ENCODE measurements at regions not wholly inside any gene's neighbourhood (a gene's known extent, or its start where the extent isn't known, plus 50 kb on each side); places are given as distances from the start of the nearest gene placed in this dataset.

DNA sequence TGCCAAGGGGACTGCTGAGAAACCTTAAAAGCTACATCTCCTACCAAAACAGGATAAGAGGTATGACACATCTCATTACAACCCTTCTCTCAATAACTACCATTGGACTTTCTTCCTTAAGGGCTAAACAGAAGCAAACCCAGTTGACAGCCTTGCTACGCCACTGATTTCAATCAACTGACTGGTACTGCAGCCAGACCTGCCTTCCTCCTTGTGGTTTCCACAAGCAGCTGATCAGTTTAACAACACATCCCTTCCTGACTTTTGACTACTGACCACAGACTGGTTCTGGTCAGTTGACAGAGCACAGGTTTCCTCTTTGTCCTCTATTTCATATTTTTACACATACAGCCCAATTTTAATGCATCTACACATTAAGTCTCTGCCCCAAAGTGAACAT, 108.8 kb downstream of the ADAMTS1 start:
- no peak for DNase-seq

DNA sequence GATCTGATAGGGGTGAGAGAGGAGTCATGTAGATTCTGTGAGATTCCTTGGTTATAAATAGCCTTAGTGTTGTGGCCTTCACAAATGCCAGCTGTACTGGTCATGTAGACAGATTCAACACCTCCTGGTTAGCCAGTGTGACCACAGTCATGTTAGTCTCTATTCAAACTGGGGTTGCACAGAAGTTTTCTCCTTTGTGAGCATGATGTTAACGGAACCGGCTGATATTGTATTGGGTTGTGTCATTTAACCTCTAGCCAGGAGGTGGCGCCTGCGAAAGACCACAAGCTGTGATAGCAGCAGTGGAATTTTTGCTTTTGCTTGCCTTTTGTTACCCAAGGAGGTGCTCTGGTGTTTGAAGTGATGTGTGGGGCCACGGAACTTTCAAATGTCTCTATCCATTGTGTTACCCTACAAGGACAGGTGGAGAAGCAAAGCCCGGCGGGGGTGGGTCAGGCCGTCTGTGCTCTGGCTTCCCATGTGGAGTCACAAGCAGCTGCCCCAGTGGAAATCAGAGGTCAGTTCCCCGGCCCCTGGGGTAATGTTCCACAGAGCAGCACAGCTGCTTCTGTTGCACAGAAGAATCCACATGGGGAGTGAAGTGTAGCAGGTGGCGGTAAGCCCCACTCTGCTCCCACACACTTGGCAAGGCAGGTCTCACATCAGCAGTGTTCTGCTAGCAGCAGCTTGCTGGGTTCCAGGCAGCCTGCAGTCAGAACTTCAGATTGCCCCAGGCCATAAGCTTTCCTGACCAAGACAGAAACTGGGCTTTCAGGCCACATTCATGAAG, 112.6 kb downstream of the ADAMTS1 start:
- peak; percentile 36 for DNase-seq

DNA sequence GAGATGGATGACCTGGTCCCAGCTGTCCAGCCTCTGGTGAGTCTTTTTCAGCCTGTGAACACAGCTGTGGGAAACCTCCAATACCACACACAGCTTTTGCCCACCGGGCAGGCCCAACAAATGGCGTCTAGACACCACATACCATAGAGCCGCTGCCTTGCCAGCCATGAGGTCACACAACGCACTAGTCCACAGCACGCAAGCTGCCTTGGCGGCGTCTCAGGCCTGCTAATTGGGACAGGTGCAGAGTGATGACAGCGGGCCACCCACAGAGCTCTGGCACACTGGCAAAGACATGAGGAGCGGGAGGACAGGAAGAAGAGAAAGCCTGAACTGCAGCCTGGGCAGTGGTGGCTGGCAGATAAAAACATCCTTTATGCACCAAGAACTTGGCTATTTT, 125.5 kb downstream of the ADAMTS1 start:
- no peak for DNase-seq

DNA sequence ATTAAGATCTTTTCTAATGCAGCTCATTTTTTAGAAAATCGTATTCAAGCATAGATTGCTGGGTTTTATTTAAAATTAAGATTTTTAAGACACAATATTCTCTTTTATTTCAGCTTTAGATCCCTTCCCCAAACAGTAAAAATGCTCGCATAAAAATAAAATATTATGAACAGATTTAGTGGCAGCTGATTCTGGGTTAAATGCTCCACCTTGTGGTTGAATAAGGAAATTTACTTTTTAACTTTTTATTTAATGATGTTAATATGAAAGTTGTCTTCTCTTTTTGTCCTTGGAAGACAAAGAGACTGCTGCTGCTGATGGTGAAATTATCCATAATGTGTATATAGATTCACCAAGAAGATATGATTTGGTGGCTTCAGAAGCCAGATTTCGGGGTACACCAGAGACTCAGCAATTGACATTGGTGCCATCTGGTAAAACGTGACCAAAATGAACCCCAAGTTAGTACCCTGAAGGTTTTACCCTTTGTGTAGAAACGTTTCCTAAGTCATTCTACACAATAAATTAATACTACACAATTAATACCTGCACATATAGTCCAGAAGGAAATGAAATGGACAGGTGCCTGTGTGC, 128.0 kb downstream of the ADAMTS1 start:
- no peak for DNase-seq

DNA sequence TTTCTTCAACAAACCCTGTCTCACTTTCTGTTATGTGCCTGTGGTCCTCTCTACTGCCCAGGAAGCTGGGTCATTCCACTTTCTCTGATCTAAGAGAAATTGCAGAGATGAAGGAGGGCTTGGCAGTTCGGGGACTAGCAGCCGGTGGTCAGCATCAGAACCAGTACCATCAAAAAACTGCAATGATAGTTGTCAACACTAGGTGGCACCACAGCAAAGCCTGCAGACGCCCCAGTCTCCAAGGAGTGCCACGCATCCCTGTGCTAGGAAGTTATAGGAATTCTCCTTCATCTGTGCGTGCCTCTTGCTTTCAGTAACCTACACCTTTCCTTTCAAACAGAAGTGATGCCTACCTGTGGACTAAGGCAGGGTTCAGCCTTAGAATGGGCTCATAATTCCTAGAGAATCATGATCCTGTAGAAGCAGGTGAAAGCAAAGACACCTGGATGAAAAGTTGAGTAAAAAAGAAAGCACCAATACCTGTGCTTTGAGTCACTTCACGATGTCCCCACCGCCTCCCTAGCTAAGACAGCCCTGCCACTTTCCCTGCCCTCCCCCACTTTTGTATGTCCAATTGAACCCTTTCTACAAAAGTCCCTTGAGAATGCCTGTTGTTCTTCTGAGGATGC, 129.2 kb downstream of the ADAMTS1 start:
- DNase-seq = peak; percentile 46

DNA sequence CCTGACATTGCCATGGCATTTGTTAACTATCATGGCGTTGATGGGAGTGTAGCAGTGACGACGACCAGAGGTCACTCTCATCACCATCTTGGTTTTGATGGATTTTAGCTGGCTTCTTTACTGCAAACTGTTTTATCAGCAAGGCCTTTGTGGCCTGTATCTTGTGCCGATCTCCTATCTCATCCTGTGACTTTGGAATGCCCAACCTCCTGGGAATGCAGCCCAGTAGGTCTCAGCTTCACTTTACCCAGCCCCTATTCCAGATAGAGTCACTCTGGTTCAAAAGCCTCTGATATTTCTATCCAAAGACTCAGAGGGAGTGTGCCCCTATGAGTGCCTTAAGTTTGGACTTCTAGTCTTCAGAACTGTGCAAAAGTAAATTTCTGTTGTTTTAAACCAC, 130.1 kb downstream of the ADAMTS1 start:
- no peak for DNase-seq

DNA sequence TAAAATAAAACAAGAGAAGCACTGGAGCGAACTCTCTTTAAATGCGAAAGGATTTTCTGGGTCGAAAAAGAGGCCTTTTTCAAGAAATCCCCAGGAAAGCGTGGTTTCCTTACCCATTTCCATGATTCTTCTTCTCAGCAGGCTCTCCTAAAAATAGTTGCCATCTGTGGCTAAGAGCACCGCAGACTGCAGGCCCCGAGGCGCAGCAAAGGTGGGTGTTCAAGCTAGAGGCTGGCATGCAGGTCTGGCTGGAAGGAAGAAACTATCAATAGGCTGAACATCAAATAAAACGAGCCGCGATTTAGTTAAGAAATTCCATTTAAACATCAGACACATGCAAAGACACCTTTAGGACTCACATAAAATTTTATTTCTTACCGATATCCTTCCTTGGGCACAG, 135.1 kb downstream of the ADAMTS1 start:
- DNase-seq = no peak

DNA sequence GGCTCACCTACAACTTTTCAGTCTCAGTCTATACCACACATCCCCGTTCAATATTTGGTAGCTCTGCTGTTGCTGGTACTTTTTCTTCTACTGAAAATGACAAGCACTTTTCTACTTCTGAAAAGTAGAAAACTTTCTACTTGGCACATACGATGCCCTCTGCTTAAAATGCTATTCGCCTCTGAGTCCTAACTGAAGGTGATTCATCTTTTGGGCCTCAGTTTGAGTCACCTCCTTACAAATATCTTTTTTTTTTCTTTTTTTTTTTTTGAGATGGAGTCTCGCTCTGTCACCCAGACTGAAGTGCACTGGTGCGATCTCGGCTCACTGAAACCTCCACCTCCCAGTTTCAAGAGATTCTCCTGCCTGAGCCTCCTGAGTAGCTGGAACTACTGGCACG, 136.0 kb upstream of the CYYR1 start:
- no peak for DNase-seq

DNA sequence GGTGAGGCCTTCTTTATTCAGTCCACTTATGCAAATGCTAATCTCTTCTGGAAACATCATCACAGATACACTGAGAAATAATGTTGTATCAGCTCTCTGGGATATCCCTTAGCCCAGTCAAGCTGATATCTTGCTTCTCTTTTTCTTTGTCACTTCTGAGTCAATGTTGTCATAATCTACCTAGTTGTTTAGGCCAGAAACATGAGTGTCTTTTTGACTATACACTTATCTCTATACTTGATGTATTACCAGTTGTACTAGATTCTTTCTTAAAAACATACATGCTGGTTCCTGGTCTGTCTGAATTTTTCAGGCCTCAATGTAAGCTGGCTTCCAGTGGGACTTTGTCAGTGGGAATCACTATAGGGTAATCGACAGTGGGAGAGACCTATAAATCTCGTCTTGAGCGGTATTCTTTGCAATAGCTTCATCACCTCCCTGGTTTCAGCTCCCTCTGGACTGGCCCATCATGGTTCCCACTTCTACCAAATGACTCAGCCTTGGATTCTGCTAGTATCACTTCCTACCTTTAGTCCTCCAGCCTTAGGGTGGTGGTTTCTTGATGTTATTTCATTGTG, 135.2 kb upstream of the CYYR1 start:
- DNase-seq = no peak

DNA sequence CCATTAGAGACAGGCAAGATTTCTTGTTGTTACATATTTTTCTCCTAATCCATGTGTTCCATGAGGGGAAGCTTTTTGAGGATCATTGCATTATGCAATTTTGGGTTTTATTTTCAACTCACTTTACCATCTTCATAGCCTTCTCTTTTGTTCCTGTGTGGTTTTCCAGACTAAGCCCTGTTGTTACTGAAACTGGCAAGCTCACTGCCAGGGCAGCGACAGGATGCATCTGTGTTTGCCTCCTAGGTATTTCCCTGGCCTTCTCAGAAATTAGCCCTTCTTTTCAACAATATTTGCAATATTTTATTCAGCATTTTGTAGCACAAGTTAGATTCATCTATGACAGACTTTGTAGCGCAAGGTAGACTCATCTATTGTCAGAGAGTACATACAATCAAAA, 134.2 kb upstream of the CYYR1 start:
- DNase-seq = no peak

DNA sequence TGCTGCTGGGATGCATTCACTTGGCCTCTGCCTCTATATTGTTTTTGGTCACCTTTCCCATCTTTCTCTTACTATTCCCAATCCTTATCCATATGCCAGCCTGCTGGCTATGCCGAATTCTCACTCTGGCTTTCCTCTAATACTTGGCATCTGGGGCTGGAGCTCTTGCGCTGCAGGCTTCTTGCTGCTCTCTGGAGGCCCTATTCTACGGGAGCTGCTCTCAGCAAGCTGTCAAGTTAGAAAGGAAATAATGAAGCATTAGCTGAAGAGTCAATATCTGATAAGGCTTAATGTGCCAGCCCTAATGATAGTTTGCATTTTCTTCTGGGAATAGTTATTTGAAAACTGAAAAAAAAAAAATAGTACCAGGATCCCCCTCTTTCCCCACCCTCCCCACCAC, 125.3 kb upstream of the CYYR1 start:
- no peak for DNase-seq

DNA sequence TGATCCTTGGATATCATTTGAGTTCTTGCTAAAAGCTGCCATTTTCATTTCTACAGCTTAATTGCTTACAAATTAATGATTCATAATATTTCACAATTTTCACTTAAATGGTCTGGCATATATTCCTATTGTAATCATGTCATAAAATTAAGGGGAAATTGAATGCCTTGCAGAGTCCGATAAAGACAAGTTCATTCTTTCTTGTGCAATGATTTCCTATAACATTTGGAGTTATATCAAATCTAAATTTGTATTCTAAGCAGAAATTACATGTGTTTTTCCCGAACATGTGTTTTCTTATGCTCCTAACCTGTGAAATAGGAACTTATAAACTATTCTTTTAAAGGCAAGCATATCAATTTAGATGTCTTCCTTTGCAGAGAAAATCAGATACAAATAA, 118.3 kb upstream of the CYYR1 start:
- no peak for DNase-seq

DNA sequence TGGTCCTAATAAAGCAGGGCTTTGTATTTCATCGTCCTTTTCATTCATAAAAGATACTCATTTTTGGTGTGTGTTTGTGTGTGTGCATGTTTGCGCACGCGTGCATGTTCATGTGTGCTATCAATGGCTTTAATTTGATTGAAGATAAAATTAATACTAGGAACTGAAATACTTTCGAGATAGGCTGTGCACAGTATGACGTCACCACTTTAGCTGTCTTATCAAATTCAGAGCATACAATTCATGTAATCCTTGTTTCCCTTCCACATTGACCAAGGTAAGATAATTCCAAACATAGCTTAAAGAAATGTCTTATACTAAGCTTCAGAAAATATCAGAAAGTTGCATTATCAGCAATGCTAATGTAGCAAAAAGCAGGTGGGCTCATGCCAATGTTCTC, 113.6 kb upstream of the CYYR1 start:
- DNase-seq = no peak

DNA sequence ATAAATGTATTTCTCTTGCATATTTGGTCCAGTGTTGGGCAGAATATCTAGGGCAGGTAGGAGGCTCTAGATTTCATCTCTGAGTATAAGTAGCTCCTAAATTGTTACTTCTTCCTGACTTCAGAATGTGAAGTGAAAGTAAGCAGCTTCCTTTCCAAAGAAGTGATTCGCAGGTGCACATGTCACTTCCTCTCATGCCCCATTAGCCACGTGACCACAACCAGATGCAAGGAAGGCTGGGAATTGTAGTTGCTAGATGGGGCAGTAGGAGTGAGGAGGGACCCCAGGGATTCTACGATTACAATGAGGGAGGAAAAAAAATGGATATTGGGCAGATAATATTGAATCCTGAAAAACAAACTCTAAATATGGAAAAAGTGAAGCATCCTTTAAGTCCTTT, 113.2 kb upstream of the CYYR1 start:
- DNase-seq = no peak

DNA sequence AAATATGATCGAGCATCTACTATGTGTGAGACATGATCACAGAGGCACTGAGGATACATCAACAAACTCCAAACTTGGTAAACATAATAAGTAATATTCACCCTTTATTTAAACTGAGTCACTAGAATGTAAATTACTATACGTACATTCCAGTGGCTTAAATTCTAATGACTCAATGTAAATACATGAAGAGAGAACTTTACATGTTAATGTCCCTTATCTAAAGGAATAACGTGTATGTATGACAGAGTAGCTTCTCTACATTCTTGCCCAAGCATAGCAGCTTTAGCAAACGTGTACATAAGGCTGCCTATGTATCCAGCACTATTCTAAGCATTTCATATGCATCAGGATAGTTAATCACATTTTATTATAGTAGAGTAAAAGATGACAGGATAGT, 111.8 kb upstream of the CYYR1 start:
- DNase-seq = no peak

DNA sequence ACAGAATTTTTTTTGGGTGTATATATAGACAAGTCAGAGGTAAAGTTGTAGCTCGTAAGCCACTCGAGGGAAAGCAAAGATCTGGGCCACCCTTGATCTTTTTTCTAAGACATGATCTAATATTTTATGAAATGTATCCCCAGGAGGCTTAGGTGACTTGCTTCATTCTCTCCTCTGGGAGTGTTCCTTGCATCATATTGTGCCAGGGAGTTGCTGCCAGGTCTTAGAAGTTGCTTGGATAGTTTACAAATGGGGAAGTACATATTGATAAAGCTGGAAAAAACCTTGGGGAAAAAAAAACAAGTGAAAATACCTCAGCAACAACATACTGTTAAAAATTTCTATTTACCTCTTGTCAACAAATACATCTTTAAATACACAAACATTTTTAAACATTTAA, 110.9 kb upstream of the CYYR1 start:
- no peak for DNase-seq

DNA sequence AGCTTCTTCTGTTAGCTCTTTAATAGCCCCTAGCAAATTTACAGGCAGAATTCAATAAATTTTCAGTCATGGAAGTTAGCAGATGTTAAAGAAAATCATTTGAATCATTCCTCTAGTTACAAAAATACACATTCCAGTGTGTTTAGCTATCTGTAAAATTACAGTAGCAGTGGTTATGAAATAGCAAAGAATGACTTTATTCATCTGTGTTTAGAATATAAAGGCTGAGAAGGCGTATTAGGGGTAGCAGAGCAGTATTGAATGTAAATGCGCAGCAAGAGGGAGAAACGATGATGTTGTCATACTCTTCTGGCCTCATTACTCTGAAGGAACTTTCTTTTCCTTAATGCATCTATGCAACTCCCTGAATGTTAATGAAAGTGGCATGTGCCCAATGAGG, 106.2 kb upstream of the CYYR1 start:
- DNase-seq = no peak

DNA sequence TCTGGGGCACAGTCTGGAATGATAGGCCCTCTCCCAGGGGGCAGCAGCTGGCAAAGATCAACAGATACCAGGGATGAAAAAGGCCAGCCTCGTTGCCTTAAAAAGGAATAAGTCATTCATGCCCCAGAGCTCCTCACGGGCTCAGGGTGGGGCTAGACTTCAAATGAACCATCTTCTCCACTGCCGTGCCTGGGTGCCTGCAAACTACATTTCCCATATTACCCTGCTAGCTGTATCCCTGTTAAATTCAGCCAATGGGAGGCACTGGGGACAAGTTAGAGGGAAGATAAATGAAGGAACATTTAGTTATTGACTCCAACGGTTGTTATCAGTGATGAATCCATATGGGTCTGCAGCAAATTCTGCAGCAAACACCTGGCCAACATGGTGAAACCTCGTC, 101.2 kb upstream of the CYYR1 start:
- no peak for DNase-seq

DNA sequence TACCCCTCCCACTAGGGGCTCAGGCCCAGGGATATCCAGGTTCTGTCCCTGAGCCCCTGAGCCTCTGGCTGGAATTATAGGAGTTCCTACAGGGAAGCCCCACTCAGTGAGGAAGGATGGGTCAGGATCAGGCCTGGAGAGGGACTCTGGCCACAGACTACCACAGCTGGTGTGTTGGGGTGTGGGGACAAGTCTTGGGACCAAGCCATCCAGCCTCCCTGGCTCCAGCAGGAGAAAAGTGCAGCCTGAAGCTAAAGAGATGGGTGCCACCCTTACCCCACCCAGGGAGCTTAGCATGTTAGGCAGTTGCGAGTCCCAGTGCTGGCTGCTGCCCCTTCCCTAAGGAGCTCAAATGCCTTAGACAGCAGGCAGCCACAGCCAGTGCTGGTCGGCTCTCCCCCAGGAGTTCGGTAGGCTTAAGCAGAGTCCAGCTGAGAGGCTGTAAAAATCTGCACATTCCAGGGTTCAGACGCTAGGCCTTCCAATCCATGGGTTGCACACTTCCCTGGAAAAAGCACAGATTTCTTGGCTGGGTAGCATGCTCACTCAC, 96.2 kb upstream of the CYYR1 start:
- no peak for DNase-seq

DNA sequence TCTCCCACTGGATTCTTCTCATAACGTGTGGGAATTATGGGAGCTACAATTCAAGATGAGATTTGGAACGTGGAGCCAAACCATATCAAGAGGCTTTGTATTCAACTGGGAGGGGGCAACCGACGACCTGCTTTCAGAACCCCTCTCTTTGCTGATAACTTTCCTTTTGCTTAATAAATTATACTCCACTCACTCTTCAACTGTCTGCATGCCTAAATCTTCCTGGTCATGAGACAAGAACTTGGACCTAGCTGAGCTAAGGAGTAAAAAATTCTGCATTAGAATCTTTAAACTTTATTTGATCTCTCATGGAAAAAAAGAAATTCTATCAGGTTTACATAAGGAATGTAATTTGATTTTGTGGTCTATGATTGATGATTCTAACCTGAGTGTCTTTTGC, 86.7 kb upstream of the CYYR1 start:
- no peak for DNase-seq

DNA sequence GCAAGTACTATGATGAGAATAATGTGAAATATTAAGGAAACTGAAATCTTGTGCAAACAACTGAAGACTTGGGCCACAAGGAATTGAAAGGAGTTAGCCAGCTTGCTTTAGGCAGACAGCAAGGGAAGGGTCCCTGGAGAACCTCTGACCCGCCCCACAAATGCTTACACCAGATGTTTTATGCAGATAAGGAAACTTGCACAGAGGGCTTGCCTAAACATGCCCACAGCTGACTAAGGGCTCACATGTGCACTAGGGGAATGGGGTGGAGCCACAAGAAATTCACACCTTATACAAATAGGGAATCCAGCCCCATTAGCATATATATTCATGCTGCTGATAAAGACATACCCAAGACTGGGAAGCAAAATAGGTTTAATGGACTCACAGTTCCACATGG, 86.1 kb upstream of the CYYR1 start:
- DNase-seq = no peak

DNA sequence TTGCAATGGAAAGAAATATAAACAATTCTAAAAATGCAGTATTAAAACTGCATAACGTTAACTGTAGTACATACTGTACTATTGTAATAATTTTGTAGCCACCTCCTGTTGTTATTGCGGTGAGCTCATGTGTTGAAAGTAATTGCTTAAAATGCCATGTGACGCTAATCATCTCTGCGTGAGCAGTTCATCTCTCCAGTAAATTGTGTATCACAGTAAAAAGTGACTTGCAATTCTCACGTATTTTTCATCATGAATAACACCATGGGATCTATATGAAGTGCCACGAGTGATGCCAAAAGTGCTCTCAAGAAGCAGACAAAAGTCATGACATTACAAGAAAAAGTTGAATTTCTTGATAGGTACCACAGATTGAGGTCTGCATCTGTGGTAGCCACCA, 82.4 kb upstream of the CYYR1 start:
- no peak for DNase-seq

DNA sequence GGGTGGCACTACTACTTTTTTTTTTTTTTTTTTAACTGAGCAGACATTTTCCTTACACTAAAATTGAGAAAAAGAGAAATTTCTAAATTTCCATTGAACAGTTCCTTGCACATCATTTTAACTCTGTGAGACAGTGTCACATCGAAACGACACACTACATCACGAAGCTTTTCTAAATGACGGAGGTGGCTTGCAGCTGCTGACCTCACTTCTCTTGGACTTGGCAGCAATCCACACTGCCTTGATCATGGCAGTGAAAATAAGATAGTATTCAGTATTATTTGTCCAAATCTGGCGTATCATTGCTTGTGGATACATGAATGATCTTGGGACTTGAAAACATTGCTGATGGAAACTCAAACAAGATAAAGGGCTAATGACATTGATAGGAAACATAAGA, 80.3 kb upstream of the CYYR1 start:
- DNase-seq = no peak

DNA sequence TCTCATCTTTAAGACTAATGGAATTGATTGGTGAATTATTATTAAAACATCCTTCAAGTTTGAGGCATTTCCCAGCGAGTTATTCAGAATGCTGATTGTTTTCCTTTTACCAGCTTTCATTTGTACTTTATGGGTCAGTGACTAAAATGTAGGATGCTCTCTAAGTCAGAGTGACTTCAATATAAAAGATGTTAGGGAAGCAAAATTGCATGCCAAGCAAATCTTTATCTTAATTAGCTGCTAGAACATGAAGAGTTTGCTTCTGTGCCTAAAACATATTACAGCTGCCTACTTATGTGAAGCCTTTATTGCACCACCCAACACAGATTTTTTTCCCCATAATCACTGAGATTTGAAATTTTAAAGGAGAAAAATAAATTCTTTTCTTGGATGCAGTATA, 79.8 kb upstream of the CYYR1 start:
- DNase-seq = no peak
